Stomach (tissue), 8 donors: ENCODE measurements at regions not wholly inside any gene's neighbourhood (a gene's known extent, or its start where the extent isn't known, plus 50 kb on each side); places are given as distances from the start of the nearest gene placed in this dataset.

Source experiments
- DNase-seq, 2 donors: peaks; one replicate each; pipeline versions ENCODE4 v3.0.0 to v3.0.0-alpha.2; 2013 to 2019
- H3K27ac ChIP-seq, 5 donors: fragments of 200-600 bp in 4 of 5; sonication (generic) in 4 of 5; one replicate each; pipeline ENCODE4 v1.5.1; 2013 to 2019; ENCODE audit warnings: mild to moderate bottlenecking in 1 of 5, moderate library complexity in 1 of 5
- H3K27me3 ChIP-seq, 3 donors: fragments of 200-600 bp; sonication (generic); one replicate each; pipeline ENCODE4 v1.5.1; 2017 to 2019; ENCODE audit warnings: mixed run types in 1 of 3
- H3K36me3 ChIP-seq, 4 donors: fragments of 200-600 bp; sonication (generic); 1 replicate in 3 of 4; 2 replicates in 1 of 4; pipeline ENCODE4 v1.5.1; 2016 to 2019
- H3K4me1 ChIP-seq, 4 donors: fragments of 200-600 bp; sonication (generic); one replicate each; pipeline ENCODE4 v1.5.1; 2016 to 2019
- H3K4me3 ChIP-seq, 4 donors: fragments of 200-600 bp; sonication (generic) in 3 of 4; one replicate each; pipeline ENCODE4 v1.5.1; 2016 to 2019; ENCODE audit warnings: mild to moderate bottlenecking in 1 of 4
- H3K9me3 ChIP-seq, 4 donors: fragments of 200-600 bp; sonication (generic); one replicate each; pipeline ENCODE4 v1.5.1; 2016 to 2019
- CTCF ChIP-seq, 7 experiments: fragments of 450-650 bp in 4 of 7; fragments of 200-600 bp in 3 of 7; sonication (generic) in 3 of 7; IDR thresholded peaks; one replicate each; pipeline ENCODE4 v1.5.1; 2016 to 2019; ENCODE audit warnings: antibody characterized with exemption in 7 of 7, control low read depth in 2 of 7, mild to moderate bottlenecking in 1 of 7
- EP300 ChIP-seq: sonication (generic); formaldehyde crosslinking; IDR thresholded peaks from one replicate; pipeline ENCODE4 v1.6.1; 2017; ENCODE audit warnings: antibody characterized with exemption
- POLR2A ChIP-seq, 4 donors: fragments of 450-650 bp; IDR thresholded peaks; one replicate each; pipeline ENCODE4 v1.6.1; 2016; ENCODE audit warnings: antibody characterized with exemption in 4 of 4, control low read depth in 2 of 4, mild to moderate bottlenecking in 1 of 4, moderate library complexity in 1 of 4
- POLR2AphosphoS5 ChIP-seq, 3 donors: sonication (generic); formaldehyde crosslinking; IDR thresholded peaks; one replicate each; pipeline ENCODE4 v1.6.1; 2016; ENCODE audit warnings: antibody characterized with exemption in 3 of 3
- WGBS, 5 donors: extraction: QIAGEN DNeasy Blood & Tissue Kit in 3 of 5; methylation state at CpG; one replicate each; pipeline versions ENCODE4 v1.1.5 to v1.1.7; 2013 to 2018; 5-methylcytosine and 5-hydroxymethylcytosine counted together
- intact Hi-C: fragments of 100-400 bp; cut with DNase I; formaldehyde crosslinking; loops from one replicate; pipeline ENCODE4 v1.15.1; 2023; ENCODE audit warnings: low total_unique reads
- donor health status: healthy with polysubstance abuse.
- donor health status: Bipolar disorder and iron deficiency.
- donor health status: healthy.

DNA sequence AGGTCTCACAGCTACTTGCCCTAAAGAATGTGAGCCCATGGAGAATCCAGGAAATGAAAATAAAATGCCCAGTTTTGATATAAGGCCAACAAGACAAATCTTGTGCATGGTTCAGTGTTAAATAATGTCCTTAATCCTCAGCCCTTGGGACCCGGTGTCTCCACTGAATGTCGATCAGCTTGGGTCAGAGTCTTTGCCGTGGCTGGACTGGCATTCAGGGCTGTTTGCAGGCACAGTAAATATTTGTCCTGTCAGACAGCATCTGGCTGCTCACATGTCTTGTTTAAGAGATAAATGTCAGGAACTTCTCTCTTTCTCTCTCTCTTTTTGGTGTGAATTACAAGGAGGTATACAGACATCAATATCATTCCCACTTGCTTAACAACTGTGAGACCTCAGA lies 452.5 kb downstream of the FUT8 start:
- WGBS, 5 donors, result 35 to 49% (median 38%) methylated on average over 3 of the region's 3 CpGs
- TF ChIP-seq EP300, result no peak
- H3K4me1 ChIP-seq, result no peaks in the 10 kb centered on the region

DNA sequence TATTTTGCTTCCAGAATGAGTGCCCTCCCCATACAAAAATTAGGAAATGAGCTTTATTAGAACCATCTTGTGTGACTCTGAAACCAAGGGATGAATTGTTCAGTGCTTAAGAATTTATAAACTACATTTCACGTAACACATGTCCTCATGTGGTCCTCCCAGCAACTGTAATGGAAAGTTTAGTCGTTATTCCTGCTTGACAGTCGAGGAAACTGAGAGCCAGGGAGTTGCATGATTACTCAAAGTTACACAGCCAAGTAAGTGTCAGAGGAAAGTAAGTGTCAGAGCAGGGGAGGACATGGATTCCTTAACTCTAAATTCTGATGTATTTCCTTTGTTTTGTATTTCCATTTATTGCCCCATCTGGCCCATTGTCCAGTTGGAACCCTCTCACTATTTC lies 453.9 kb downstream of the FUT8 start:
- no peaks in the 10 kb centered on the region for H3K4me1 ChIP-seq
- H3K27me3 ChIP-seq, result no peaks in the 10 kb centered on the region
- intact Hi-C loops, result no loop called here
- TF ChIP-seq POLR2AphosphoS5 (IDR thresholded peaks at IDR 0.05) (no peak), CTCF (IDR thresholded peaks at IDR 0.05) (no peak), POLR2A (IDR thresholded peaks at IDR 0.05) (no peak), EP300 (no peak)
- no peak overlapping the region for H3K27ac ChIP-seq
- no peaks in the 10 kb centered on the region for H3K9me3 ChIP-seq
- DNase-seq, result no peak
- WGBS, 5 donors, result 62 to 81% (median 65%) methylated on average over 3 of the region's 3 CpGs
- H3K4me3 ChIP-seq, result no peak overlapping the region
- no peaks in the 10 kb centered on the region for H3K36me3 ChIP-seq

More for the DNA sequence above, 452.5 kb downstream of the FUT8 start:
- Histone ChIP-seq H3K4me3 (no peak overlapping the region), H3K27me3 (no peaks in the 10 kb centered on the region), H3K9me3 (no peaks in the 10 kb centered on the region), H3K27ac (no peak overlapping the region), H3K36me3 (no peaks in the 10 kb centered on the region)
- intact Hi-C loops, result no loop called here
- DNase-seq, result no peak

DNA sequence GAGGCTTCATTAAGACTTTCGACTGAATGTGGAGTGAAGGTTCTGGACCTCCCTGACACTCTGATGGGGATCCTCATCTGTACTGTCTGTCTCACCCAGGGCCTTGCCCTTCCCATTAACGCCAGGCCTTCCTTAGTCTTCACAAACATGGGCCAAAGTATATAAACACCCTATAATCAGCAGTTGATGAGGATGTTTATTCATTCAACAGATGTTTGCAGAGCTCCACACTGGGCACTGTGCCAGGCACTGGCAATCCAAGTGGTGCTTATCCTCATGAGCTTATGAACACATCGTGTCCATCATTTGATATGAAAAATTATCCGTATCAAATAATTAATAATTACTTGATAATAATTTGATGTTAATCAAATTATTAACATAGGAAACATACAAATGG lies 454.4 kb downstream of the FUT8 start:
- H3K4me3 ChIP-seq, result no peak overlapping the region
- DNase-seq, result no peak
- no peak overlapping the region for H3K27ac ChIP-seq
- intact Hi-C loops, result no loop called here
- 39 to 63% (median 48%) methylated on average over 4 of the region's 4 CpGs for WGBS, 5 donors
- no peaks in the 10 kb centered on the region for H3K36me3 ChIP-seq
- H3K9me3 ChIP-seq, result no peaks in the 10 kb centered on the region
- no peaks in the 10 kb centered on the region for H3K27me3 ChIP-seq
- no peaks in the 10 kb centered on the region for H3K4me1 ChIP-seq
- TF ChIP-seq EP300 (no peak), CTCF (IDR thresholded peaks at IDR 0.05) (no peak), POLR2AphosphoS5 (IDR thresholded peaks at IDR 0.05) (no peak), POLR2A (IDR thresholded peaks at IDR 0.05) (no peak)

DNA sequence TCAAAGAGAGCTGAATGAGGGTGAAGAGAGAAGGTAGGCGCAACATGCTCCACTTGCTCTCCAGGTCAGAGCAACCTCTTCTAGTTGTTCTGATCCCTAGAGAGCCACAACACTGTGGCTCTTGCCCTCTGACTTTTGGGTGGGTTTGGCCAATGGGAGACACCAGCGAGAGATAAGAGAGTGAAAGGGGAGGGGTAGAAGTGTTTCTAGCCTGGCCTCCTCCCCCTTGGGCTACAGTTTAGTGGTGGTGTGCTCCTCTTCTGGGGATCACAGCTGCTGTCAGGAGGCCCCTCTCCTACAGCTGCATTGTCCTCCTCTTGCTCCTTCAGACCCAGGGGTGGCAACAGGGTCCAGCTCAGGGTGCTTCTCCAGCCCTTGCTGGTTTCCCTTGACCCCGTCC lies 454.8 kb downstream of the FUT8 start:
- Histone ChIP-seq H3K27ac (no peak overlapping the region), H3K4me1 (no peaks in the 10 kb centered on the region), H3K36me3 (no peaks in the 10 kb centered on the region), H3K9me3 (no peaks in the 10 kb centered on the region), H3K27me3 (no peaks in the 10 kb centered on the region), H3K4me3 (no peak overlapping the region)
- no peak for DNase-seq
- WGBS, 5 donors, result 85 to 96% (median 91%) methylated on average over 3 of the region's 3 CpGs
- TF ChIP-seq EP300, result no peak
- TF ChIP-seq POLR2AphosphoS5 (IDR thresholded peaks at IDR 0.05), result no peak
- no peak for TF ChIP-seq CTCF (IDR thresholded peaks at IDR 0.05)
- no peak for TF ChIP-seq POLR2A (IDR thresholded peaks at IDR 0.05)
- intact Hi-C loops, result no loop called here

- no peak for DNase-seq
- 76 to 88% (median 87%) methylated on average over 2 of the region's 2 CpGs for WGBS, 5 donors
- no peak overlapping the region for H3K4me3 ChIP-seq
These were observed 460.0 kb downstream of the FUT8 start for GRCh38 chr14:65872536-65872935.

More at GRCh38 chr14:65872536-65872935, 460.0 kb downstream of the FUT8 start:
- TF ChIP-seq POLR2AphosphoS5 (IDR thresholded peaks at IDR 0.05), result no peak
- no peak for TF ChIP-seq POLR2A (IDR thresholded peaks at IDR 0.05)
- H3K9me3 ChIP-seq, result no peaks in the 10 kb centered on the region
- no peak overlapping the region for H3K27ac ChIP-seq
- intact Hi-C loops, result no loop called here
- no peaks in the 10 kb centered on the region for H3K4me1 ChIP-seq
- H3K36me3 ChIP-seq, result no peaks in the 10 kb centered on the region
- H3K27me3 ChIP-seq, result no peaks in the 10 kb centered on the region
